ENCODE measurements at regions not wholly inside any gene's neighbourhood (a gene's known extent, or its start where the extent isn't known, plus 50 kb on each side); places are given as distances from the start of the nearest gene placed in this dataset.

DNA sequence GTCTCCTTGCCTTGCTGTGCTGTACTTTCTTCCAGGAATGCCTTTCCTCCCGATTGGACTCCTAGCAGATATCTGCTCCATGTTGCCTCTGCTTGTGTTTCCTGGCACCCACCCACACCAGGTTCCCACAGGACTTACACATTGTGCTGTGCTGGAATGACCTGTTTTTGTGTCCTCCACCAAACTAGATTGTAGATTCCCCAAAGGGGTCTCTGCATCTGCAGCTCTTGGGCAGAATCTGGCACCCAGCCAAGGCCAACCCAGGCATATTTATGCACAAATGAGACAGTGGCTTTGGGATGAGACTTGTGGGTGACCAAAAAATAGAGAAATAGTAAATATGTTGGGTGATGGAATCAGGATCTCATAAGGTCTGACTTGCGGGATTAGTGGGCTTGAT, 278.2 kb downstream of the RRAGC start:
- TF ChIP-seq SIN3A (IDR thresholded peaks at IDR 0.05; ENCODE audit: borderline replicate concordance, insufficient read depth, low read length) (no peak), POLR2AphosphoS5 (IDR thresholded peaks at IDR 0.05; ENCODE audit: low read depth, low read length) (no peak), TAF1 (IDR thresholded peaks at IDR 0.05; ENCODE audit: borderline replicate concordance, insufficient read depth, low read length) (no peak), FOXP2 (optimal IDR thresholded peaks at IDR 0.05; ENCODE audit: borderline replicate concordance, extremely low read depth, extremely low read length, insufficient read depth) (no peak)
- TF ChIP-seq, protein P1, sequence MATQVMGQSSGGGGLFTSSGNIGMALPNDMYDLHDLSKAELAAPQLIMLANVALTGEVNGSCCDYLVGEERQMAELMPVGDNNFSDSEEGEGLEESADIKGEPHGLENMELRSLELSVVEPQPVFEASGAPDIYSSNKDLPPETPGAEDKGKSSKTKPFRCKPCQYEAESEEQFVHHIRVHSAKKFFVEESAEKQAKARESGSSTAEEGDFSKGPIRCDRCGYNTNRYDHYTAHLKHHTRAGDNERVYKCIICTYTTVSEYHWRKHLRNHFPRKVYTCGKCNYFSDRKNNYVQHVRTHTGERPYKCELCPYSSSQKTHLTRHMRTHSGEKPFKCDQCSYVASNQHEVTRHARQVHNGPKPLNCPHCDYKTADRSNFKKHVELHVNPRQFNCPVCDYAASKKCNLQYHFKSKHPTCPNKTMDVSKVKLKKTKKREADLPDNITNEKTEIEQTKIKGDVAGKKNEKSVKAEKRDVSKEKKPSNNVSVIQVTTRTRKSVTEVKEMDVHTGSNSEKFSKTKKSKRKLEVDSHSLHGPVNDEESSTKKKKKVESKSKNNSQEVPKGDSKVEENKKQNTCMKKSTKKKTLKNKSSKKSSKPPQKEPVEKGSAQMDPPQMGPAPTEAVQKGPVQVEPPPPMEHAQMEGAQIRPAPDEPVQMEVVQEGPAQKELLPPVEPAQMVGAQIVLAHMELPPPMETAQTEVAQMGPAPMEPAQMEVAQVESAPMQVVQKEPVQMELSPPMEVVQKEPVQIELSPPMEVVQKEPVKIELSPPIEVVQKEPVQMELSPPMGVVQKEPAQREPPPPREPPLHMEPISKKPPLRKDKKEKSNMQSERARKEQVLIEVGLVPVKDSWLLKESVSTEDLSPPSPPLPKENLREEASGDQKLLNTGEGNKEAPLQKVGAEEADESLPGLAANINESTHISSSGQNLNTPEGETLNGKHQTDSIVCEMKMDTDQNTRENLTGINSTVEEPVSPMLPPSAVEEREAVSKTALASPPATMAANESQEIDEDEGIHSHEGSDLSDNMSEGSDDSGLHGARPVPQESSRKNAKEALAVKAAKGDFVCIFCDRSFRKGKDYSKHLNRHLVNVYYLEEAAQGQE (IDR thresholded peaks at IDR 0.05; ENCODE audit: insufficient read depth in 1 of 2, low read depth in 2 of 2, low read length in 2 of 2): no peak

All from PFSK-1 (cell line).